ENCODE measurements at regions not wholly inside any gene's neighbourhood (a gene's known extent, or its start where the extent isn't known, plus 50 kb on each side); places are given as distances from the start of the nearest gene placed in this dataset.

- TF ChIP-seq CTCF (IDR thresholded peaks at IDR 0.05; ENCODE audit: low read depth, low read length), result no peak
- no peak overlapping the region for H3K4me3 ChIP-seq (replicated peaks in 1 of 2; ENCODE audit: low read depth in 2 of 2, low read length in 2 of 2)
- DNase-seq (ENCODE audit: low read depth in 2 of 2), result no peak
Observed at GRCh38 chr11:16610738-16611388, 127.6 kb upstream of the C11orf58 start.

- H3K4me3 ChIP-seq (replicated peaks in 1 of 2; ENCODE audit: low read depth in 2 of 2, low read length in 2 of 2), result no peak overlapping the region
- DNase-seq (ENCODE audit: low read depth in 2 of 2), result no peak
- TF ChIP-seq CTCF (IDR thresholded peaks at IDR 0.05; ENCODE audit: low read depth, low read length), result no peak
Observed at GRCh38 chr11:16610213-16610737, 128.2 kb upstream of the C11orf58 start.

GRCh38 chr11:16609769-16610168 is 128.7 kb upstream of the C11orf58 start:
- no peak for TF ChIP-seq CTCF (IDR thresholded peaks at IDR 0.05; ENCODE audit: low read depth, low read length)
- H3K4me3 ChIP-seq (replicated peaks in 1 of 2; ENCODE audit: low read depth in 2 of 2, low read length in 2 of 2), result no peak overlapping the region
- no peak for DNase-seq (ENCODE audit: low read depth in 2 of 2)

- peak in 1 of 2 donors; percentile 51 for DNase-seq (ENCODE audit: low read depth in 2 of 2)
- no peak for TF ChIP-seq CTCF (IDR thresholded peaks at IDR 0.05; ENCODE audit: low read depth, low read length)
- peak overlapping the region; percentile 56 for H3K4me3 ChIP-seq (replicated peaks in 1 of 2; ENCODE audit: low read depth in 2 of 2, low read length in 2 of 2)
Observed at GRCh38 chr11:16607675-16608644, 130.5 kb upstream of the C11orf58 start.

GRCh38 chr11:16606784-16607674 is 131.4 kb upstream of the C11orf58 start:
- no peak for TF ChIP-seq CTCF (IDR thresholded peaks at IDR 0.05; ENCODE audit: low read depth, low read length)
- peak overlapping the region; percentile 56 for H3K4me3 ChIP-seq (replicated peaks in 1 of 2; ENCODE audit: low read depth in 2 of 2, low read length in 2 of 2)
- peak in 1 of 2 donors; percentile 24 for DNase-seq (ENCODE audit: low read depth in 2 of 2)

Data from cardiac fibroblast (primary cell).